Parathyroid adenoma (tissue), 2 donors: ENCODE measurements at regions not wholly inside any gene's neighbourhood (a gene's known extent, or its start where the extent isn't known, plus 50 kb on each side); places are given as distances from the start of the nearest gene placed in this dataset.

Experiments
- H2AFZ ChIP-seq: fragments of 300-600 bp; sonication (generic); one replicate; pipeline ENCODE4 v1.7.0; 2017; ENCODE audit warnings: antibody characterized with exemption, mild to moderate bottlenecking
- H3K27ac ChIP-seq: fragments of 300-600 bp; sonication (generic); one replicate; pipeline ENCODE4 v1.7.0; 2017
- H3K27me3 ChIP-seq: fragments of 300-600 bp; sonication (generic); one replicate; pipeline ENCODE4 v1.7.0; 2017; ENCODE audit warnings: low read length; ENCODE audit not compliant: control insufficient read depth, insufficient read depth
- H3K36me3 ChIP-seq: fragments of 300-600 bp; sonication (generic); one replicate; pipeline ENCODE4 v1.7.0; 2017; ENCODE audit warnings: low read length; ENCODE audit not compliant: control insufficient read depth, insufficient read depth
- H3K4me1 ChIP-seq: fragments of 300-600 bp; sonication (generic); one replicate; pipeline ENCODE4 v1.7.0; 2017; ENCODE audit warnings: control low read depth
- H3K4me2 ChIP-seq: fragments of 300-600 bp; sonication (generic); one replicate; pipeline ENCODE4 v1.7.0; 2017; ENCODE audit warnings: low read length
- H3K4me3 ChIP-seq: fragments of 300-600 bp; sonication (generic); one replicate; pipeline ENCODE4 v1.7.0; 2017; ENCODE audit warnings: low read depth, low read length
- H3K79me2 ChIP-seq: fragments of 300-600 bp; sonication (generic); one replicate; pipeline ENCODE4 v1.7.0; 2017; ENCODE audit warnings: control low read depth
- H3K9ac ChIP-seq: fragments of 300-600 bp; sonication (generic); one replicate; pipeline ENCODE4 v1.7.0; 2017; ENCODE audit warnings: mild to moderate bottlenecking
- H3K9me3 ChIP-seq: fragments of 300-600 bp; sonication (generic); one replicate; pipeline ENCODE4 v1.7.0; 2017; ENCODE audit warnings: low read length; ENCODE audit not compliant: control insufficient read depth
- CTCF ChIP-seq: fragments of 300-600 bp; sonication (generic); IDR thresholded peaks from one replicate; pipeline ENCODE4 v1.7.0; 2017; ENCODE audit warnings: antibody characterized with exemption, mild to moderate bottlenecking
- donor health status: primary hyperparathyroidism.

- TF ChIP-seq CTCF: no peak
- H3K36me3 ChIP-seq: no peaks in the 10 kb centered on the region
- H3K9ac ChIP-seq: no peak overlapping the region
- no peaks in the 10 kb centered on the region for H3K4me1 ChIP-seq
- no peak overlapping the region for H2AFZ ChIP-seq
- H3K4me3 ChIP-seq: no peak overlapping the region
- H3K9me3 ChIP-seq: peaks cover 3% of the 10 kb centered on the region
- H3K79me2 ChIP-seq: no peaks in the 10 kb centered on the region
- no peaks in the 10 kb centered on the region for H3K27me3 ChIP-seq
- H3K4me2 ChIP-seq: no peak overlapping the region
- no peak overlapping the region for H3K27ac ChIP-seq
Measured at GRCh38 chr10:6944436-6944835, 364.4 kb upstream of the PRKCQ start.

DNA sequence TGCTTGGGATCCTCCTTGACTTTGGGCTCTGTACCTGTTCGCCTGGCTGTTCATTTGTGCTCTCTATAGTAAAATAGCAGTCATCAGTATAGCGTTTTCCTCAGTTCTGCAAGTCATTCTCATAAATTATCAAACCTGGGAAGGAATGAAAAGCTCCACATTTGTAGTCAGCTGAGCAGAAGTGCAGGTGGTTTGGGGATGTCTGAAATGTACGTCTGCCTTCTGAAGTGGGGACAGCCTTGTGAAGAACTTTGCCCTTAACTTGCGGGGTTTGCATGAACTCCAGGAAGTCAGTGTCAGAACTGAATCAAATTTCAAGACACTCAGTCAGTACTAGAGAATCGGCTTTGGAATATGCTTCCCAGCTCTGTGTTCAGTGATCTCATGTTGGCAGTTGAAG, 358.3 kb upstream of the PRKCQ start:
- Histone ChIP-seq H3K9me3 (no peaks in the 10 kb centered on the region), H2AFZ (no peak overlapping the region), H3K27me3 (no peaks in the 10 kb centered on the region), H3K4me3 (no peak overlapping the region), H3K27ac (no peak overlapping the region), H3K79me2 (no peaks in the 10 kb centered on the region), H3K4me1 (no peaks in the 10 kb centered on the region), H3K4me2 (no peak overlapping the region), H3K9ac (no peak overlapping the region), H3K36me3 (no peaks in the 10 kb centered on the region)
- TF ChIP-seq CTCF: no peak

- H3K9ac ChIP-seq: no peak overlapping the region
- H3K27me3 ChIP-seq: no peaks in the 10 kb centered on the region
- H3K9me3 ChIP-seq: no peaks in the 10 kb centered on the region
- no peak overlapping the region for H3K27ac ChIP-seq
- no peaks in the 10 kb centered on the region for H3K36me3 ChIP-seq
- H3K79me2 ChIP-seq: no peaks in the 10 kb centered on the region
- no peak overlapping the region for H3K4me3 ChIP-seq
- TF ChIP-seq CTCF: no peak
- H2AFZ ChIP-seq: no peak overlapping the region
- no peak overlapping the region for H3K4me2 ChIP-seq
- no peaks in the 10 kb centered on the region for H3K4me1 ChIP-seq
Measured at GRCh38 chr10:6936931-6937330, 356.9 kb upstream of the PRKCQ start.

DNA sequence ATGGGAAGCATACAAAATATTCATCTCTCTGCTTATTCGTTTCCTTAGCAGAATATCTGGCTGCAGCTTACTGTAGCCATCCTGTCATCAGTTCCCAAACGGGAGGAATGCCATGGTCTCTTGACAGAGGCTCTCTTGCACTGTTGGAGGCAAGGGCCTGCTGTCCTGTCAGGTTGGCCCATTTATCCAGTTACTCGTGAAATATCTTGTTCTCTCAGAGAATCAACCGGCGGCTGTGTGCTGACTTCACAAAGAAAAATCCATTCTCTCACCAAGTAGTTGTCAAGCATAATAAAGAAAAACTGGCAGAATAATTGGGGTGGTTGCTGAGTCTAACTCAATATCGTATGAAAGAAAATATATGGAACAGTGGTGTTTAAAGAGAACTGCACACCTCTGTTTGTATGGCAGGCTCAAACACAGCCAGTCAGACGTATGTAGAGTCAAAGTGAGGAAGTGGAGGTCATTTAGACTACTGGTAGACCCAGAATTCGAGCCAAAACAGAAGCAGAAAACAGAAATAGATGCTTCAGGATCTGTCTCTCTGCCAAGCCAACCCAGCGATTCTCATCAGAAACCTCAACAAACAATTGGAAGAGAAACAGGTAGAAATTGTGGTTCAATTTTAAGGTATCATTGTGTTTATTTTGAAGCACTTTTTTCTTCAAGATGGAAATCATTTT, 349.2 kb upstream of the PRKCQ start:
- H3K9ac ChIP-seq: no peak overlapping the region
- H3K79me2 ChIP-seq: no peaks in the 10 kb centered on the region
- H3K4me2 ChIP-seq: no peak overlapping the region
- H2AFZ ChIP-seq: no peak overlapping the region
- H3K4me1 ChIP-seq: no peaks in the 10 kb centered on the region
- no peaks in the 10 kb centered on the region for H3K27me3 ChIP-seq
- H3K36me3 ChIP-seq: no peaks in the 10 kb centered on the region
- no peak for TF ChIP-seq CTCF
- H3K9me3 ChIP-seq: no peaks in the 10 kb centered on the region
- no peak overlapping the region for H3K4me3 ChIP-seq
- no peak overlapping the region for H3K27ac ChIP-seq

DNA sequence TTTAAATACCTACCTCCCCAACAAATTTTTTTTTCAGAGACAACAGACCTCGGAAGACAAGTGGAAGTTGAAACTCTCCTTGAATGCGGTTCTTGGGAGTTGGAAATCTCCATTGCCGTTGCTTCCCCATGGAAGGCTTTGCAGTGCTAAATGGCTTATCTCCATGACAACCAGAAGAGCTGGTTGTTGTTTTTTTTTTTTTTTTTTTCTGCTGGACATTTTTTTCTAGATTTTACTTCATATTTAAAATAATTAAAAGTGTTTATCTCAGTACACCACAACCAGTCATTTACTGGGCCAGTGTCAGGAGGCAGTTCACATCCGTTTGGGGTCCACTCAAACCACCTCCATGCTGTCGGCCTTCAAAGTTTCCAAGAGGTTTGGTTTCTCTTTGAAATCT, 348.5 kb upstream of the PRKCQ start:
- no peak for TF ChIP-seq CTCF
- Histone ChIP-seq H3K9me3 (no peaks in the 10 kb centered on the region), H3K27ac (no peak overlapping the region), H3K9ac (no peak overlapping the region), H3K4me2 (no peak overlapping the region), H3K79me2 (no peaks in the 10 kb centered on the region), H3K4me3 (no peak overlapping the region), H3K27me3 (no peaks in the 10 kb centered on the region), H3K36me3 (no peaks in the 10 kb centered on the region), H3K4me1 (no peaks in the 10 kb centered on the region), H2AFZ (no peak overlapping the region)
